Glutamatergic neuron (in vitro differentiated cells): ENCODE measurements at regions not wholly inside any gene's neighbourhood (a gene's known extent, or its start where the extent isn't known, plus 50 kb on each side); places are given as distances from the start of the nearest gene placed in this dataset.

ENCODE experiments used
- DNase-seq: peaks from one replicate; pipeline ENCODE4 v3.0.0; 2022
- H3K27ac Mint-ChIP-seq: one replicate; pipeline ENCODE4 v1.8.0; 2020; ENCODE audit warnings: mild to moderate bottlenecking, mixed read lengths, inconsistent platforms; ENCODE audit not compliant: unreplicated experiment
- H3K27me3 Mint-ChIP-seq: one replicate; pipeline ENCODE4 v1.8.0; 2020; ENCODE audit warnings: mild to moderate bottlenecking, moderate library complexity, mixed read lengths, inconsistent platforms; ENCODE audit not compliant: unreplicated experiment
- H3K36me3 Mint-ChIP-seq: one replicate; pipeline ENCODE4 v1.8.0; 2020; ENCODE audit warnings: mild to moderate bottlenecking, mixed read lengths, inconsistent platforms; ENCODE audit not compliant: unreplicated experiment
- H3K4me1 Mint-ChIP-seq: one replicate; pipeline ENCODE4 v1.8.0; 2020; ENCODE audit warnings: mild to moderate bottlenecking, low read depth, mixed read lengths, inconsistent platforms; ENCODE audit not compliant: unreplicated experiment
- H3K4me3 Mint-ChIP-seq: one replicate; pipeline ENCODE4 v1.8.0; 2020; ENCODE audit warnings: mild to moderate bottlenecking, mixed read lengths, inconsistent platforms; ENCODE audit not compliant: unreplicated experiment
- H3K9me3 Mint-ChIP-seq: one replicate; pipeline ENCODE4 v1.8.0; 2020; ENCODE audit warnings: mild to moderate bottlenecking, moderate library complexity, mixed read lengths, inconsistent platforms; ENCODE audit not compliant: unreplicated experiment
- CTCF ChIP-seq: fragments of 200-600 bp; sonication (generic); IDR thresholded peaks from one replicate; pipeline ENCODE4 v1.5.0; 2021; ENCODE audit not compliant: partially characterized antibody, unreplicated experiment

GRCh38 chr2:194750926-194751325, 906.1 kb upstream of the SLC39A10 start:
- no peak overlapping the region for H3K4me3 Mint-ChIP-seq
- no peaks in the 10 kb centered on the region for H3K27me3 Mint-ChIP-seq
- no peaks in the 10 kb centered on the region for H3K9me3 Mint-ChIP-seq
- no peak overlapping the region for H3K27ac Mint-ChIP-seq
- no peaks in the 10 kb centered on the region for H3K36me3 Mint-ChIP-seq
- no peak for TF ChIP-seq CTCF
- H3K4me1 Mint-ChIP-seq: no peaks in the 10 kb centered on the region
- no peak for DNase-seq

- TF ChIP-seq CTCF: no peak
- no peaks in the 10 kb centered on the region for H3K9me3 Mint-ChIP-seq
- no peaks in the 10 kb centered on the region for H3K4me1 Mint-ChIP-seq
- H3K36me3 Mint-ChIP-seq: no peaks in the 10 kb centered on the region
- no peak overlapping the region for H3K4me3 Mint-ChIP-seq
- H3K27ac Mint-ChIP-seq: no peak overlapping the region
- H3K27me3 Mint-ChIP-seq: no peaks in the 10 kb centered on the region
- DNase-seq: no peak
These were observed 911.4 kb upstream of the SLC39A10 start for GRCh38 chr2:194745557-194746146.

GRCh38 chr2:194742706-194743105, 914.3 kb upstream of the SLC39A10 start:
- no peaks in the 10 kb centered on the region for H3K27me3 Mint-ChIP-seq
- no peaks in the 10 kb centered on the region for H3K4me1 Mint-ChIP-seq
- no peak overlapping the region for H3K27ac Mint-ChIP-seq
- no peak for DNase-seq
- H3K4me3 Mint-ChIP-seq: no peak overlapping the region
- no peaks in the 10 kb centered on the region for H3K36me3 Mint-ChIP-seq
- H3K9me3 Mint-ChIP-seq: no peaks in the 10 kb centered on the region
- no peak for TF ChIP-seq CTCF

- no peaks in the 10 kb centered on the region for H3K27me3 Mint-ChIP-seq
- H3K4me1 Mint-ChIP-seq: no peaks in the 10 kb centered on the region
- no peak overlapping the region for H3K4me3 Mint-ChIP-seq
- peaks cover 2% of the 10 kb centered on the region for H3K9me3 Mint-ChIP-seq
- DNase-seq: no peak
- no peak overlapping the region for H3K27ac Mint-ChIP-seq
- H3K36me3 Mint-ChIP-seq: no peaks in the 10 kb centered on the region
- no peak for TF ChIP-seq CTCF
These were observed 917.8 kb upstream of the SLC39A10 start for GRCh38 chr2:194739217-194739616.

- H3K9me3 Mint-ChIP-seq: peaks cover 2% of the 10 kb centered on the region
- DNase-seq: no peak
- no peak overlapping the region for H3K27ac Mint-ChIP-seq
- H3K36me3 Mint-ChIP-seq: no peaks in the 10 kb centered on the region
- H3K4me3 Mint-ChIP-seq: no peak overlapping the region
- no peaks in the 10 kb centered on the region for H3K27me3 Mint-ChIP-seq
- TF ChIP-seq CTCF: no peak
- H3K4me1 Mint-ChIP-seq: no peaks in the 10 kb centered on the region
These were observed 921.0 kb upstream of the SLC39A10 start for GRCh38 chr2:194735837-194736542.
